Retinal pigment epithelial cell (primary cell): ENCODE measurements at regions not wholly inside any gene's neighbourhood (a gene's known extent, or its start where the extent isn't known, plus 50 kb on each side); places are given as distances from the start of the nearest gene placed in this dataset.
A peak's percentile ranks its signal among the peaks of the same experiment; 100 is the strongest.

Experiments used
- DNase-seq: peaks from one replicate; pipeline ENCODE4 v3.0.0-alpha.2; 2010; ENCODE audit warnings: low read depth
- H3K4me3 ChIP-seq: 2 replicates; pipeline ENCODE4 v1.5.1; 2011; ENCODE audit warnings: mild to moderate bottlenecking, low read length, control low read depth, moderate library complexity
- TF ChIP-seq, protein P1 (sequence below): conservative IDR thresholded peaks from 2 replicates; pipeline ENCODE4 v1.5.1; 2011; ENCODE audit warnings: low read depth, low read length, control low read depth, inconsistent platforms

- no peak overlapping the region for H3K4me3 ChIP-seq
- DNase-seq, result no peak
- TF ChIP-seq, protein P1, sequence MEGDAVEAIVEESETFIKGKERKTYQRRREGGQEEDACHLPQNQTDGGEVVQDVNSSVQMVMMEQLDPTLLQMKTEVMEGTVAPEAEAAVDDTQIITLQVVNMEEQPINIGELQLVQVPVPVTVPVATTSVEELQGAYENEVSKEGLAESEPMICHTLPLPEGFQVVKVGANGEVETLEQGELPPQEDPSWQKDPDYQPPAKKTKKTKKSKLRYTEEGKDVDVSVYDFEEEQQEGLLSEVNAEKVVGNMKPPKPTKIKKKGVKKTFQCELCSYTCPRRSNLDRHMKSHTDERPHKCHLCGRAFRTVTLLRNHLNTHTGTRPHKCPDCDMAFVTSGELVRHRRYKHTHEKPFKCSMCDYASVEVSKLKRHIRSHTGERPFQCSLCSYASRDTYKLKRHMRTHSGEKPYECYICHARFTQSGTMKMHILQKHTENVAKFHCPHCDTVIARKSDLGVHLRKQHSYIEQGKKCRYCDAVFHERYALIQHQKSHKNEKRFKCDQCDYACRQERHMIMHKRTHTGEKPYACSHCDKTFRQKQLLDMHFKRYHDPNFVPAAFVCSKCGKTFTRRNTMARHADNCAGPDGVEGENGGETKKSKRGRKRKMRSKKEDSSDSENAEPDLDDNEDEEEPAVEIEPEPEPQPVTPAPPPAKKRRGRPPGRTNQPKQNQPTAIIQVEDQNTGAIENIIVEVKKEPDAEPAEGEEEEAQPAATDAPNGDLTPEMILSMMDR, result no peak
Observed at GRCh38 chr2:156079845-156080244, 252.7 kb downstream of the NR4A2 start.

DNA sequence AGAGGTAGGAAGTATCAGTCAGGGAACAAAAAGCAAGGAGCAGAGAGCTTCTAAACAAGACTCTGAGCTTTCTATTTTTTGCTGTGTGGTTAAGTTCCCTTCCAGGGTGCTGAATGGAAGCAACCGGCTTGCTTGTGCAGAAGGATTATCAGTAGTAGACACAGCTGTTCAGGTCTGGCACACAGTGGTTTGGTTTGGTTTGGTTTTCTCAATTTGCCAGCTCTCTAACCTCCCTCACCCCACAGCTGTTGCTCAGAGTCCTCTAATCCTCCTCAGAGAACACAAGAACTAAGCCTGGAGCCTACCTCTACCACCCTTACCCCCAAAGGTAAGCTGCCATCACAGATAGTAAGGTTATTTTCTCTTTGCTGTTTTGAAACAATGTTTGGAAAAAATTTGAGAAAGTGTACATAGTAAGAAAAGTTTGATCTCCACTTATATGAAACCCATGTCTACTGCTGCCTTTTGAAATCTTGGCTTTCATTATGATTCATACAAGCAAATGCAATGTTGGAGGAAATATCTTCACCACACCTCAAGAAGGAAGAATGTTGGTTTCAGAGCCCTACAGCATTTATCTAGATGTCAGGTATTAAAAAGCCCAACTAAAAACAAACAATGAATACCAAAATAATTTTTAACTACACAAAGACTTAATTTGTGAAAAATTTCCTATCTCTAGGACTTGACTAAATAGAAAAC, 255.3 kb downstream of the NR4A2 start:
- TF ChIP-seq, protein P1, result no peak
- no peak for DNase-seq
- no peak overlapping the region for H3K4me3 ChIP-seq

DNA sequence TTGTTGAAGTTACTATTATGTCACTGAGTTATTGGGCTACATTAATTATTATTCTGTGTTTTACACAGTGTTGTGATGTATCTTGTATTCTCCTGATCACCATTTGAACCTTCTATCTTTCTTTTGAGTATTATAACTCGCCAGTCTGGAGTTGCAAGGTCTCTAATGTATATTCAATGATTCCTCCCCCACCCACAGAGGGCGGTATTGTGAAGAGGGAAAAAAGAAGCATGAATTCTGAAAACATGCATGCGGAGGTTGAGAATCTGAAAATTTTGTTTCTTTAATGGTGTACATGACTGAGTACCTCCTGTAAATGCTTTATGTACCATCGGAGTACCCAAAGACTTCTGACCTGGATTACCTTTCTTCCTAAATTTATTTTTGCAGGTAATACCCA, 266.6 kb downstream of the NR4A2 start:
- no peak overlapping the region for H3K4me3 ChIP-seq
- TF ChIP-seq, protein P1, result peak; percentile 26
- no peak for DNase-seq

DNA sequence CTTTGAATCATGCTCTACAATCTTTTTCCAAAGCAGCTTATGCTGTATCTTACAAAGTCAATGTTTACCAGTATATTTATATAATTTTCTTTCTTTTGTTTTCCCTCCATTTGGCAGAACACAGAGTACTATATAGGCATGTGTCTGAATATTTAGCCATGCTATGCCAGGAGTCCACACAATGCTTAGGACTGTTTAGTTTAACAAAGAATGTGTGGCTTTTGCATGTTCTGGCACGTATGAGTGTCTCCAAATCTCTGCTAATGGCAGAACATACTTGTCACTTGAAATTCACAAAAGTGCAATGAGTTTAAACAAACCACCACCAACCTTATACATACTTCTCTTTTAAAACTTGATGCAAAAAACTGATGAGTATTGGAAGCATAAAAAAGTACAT, 268.0 kb downstream of the NR4A2 start:
- H3K4me3 ChIP-seq, result no peak overlapping the region
- no peak for DNase-seq
- TF ChIP-seq, protein P1, result no peak

- TF ChIP-seq, protein P1, result no peak
- no peak for DNase-seq
Observed at GRCh38 chr2:156057647-156058046, 274.9 kb downstream of the NR4A2 start.

DNA sequence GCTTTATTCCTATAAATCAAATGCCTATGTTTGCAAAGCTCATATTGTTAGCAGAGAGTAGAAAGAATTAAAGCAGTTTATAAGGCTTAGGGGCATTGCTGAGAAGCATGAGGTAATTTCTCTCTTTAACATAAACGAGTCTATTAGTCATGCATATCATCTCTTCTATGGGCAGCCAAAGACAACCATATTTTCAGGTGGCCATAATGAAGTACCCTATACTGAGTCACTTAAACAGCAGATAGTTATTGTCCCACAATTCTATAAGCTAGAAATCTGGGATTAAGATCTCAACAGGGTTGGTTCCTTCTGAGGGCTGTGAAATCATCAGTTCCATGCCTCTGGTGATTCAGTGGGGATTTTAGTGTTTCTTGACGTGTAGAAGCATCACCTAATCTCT, 277.5 kb downstream of the NR4A2 start:
- H3K4me3 ChIP-seq, result no peak overlapping the region
- TF ChIP-seq, protein P1, result no peak
- DNase-seq, result no peak

More at GRCh38 chr2:156057647-156058046, 274.9 kb downstream of the NR4A2 start:
- no peak overlapping the region for H3K4me3 ChIP-seq

DNA sequence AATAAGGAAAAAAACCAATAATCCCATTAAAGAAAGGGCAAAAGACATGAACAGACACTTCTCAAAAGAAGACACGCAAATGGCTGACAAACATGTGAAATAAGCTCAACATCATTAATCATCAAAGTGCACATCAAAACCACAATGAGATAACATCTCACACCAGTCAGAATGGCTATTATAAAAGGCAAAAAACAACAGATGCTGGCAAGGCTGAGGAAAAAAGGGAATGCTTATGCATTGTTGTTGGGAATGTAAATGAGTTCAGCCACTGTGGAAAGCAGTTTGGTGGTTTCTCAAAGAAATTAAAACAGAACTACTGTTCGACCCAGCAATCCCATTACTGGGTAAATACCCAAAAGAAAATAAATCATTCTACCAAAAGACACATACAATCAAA, 285.6 kb downstream of the NR4A2 start:
- no peak for DNase-seq
- TF ChIP-seq, protein P1, result no peak
- H3K4me3 ChIP-seq, result no peak overlapping the region
